H1 (cell line): ENCODE measurements at regions not wholly inside any gene's neighbourhood (a gene's known extent, or its start where the extent isn't known, plus 50 kb on each side); places are given as distances from the start of the nearest gene placed in this dataset.

Experiments
- CTCF ChIA-PET: fragments of 300-600 bp; sonication (Branson Sonifier 250); formaldehyde crosslinking; loops from one replicate; lab custom pipeline; 2021; ENCODE audit not compliant: partially characterized antibody; lab: Charles Lee
- POLR2A ChIA-PET: fragments of 300-600 bp; sonication (Branson Sonifier 250); formaldehyde crosslinking; loops from one replicate; lab custom pipeline; 2021; ENCODE audit warnings: inconsistent platforms; ENCODE audit not compliant: partially characterized antibody; lab: Charles Lee
- DNase-seq, 2 experiments: peaks; one replicate each; pipeline versions ENCODE4 v3.0.0 to v3.0.0-alpha.2; 2010 to 2022; ENCODE audit warnings: low spot score in 2 of 2, low read depth in 1 of 2, mixed read lengths in 1 of 2
- FAIRE-seq: peaks from 2 replicates; lab custom pipeline; 2011; peaks lifted over from hg19 to GRCh38; lab: Jason Lieb, UNC
- H2AFZ ChIP-seq: 2 replicates; pipeline ENCODE4 v1.8.1; 2012; ENCODE audit warnings: low read length, inconsistent platforms
- H2AK5ac ChIP-seq: 2 replicates; pipeline ENCODE4 v1.6.1; 2013; ENCODE audit warnings: low read depth, low read length
- H2BK120ac ChIP-seq: replicated peaks from 2 replicates; pipeline ENCODE3; 2013; ENCODE audit warnings: low read depth, low read length, inconsistent platforms
- H2BK12ac ChIP-seq: 2 replicates; pipeline ENCODE4 v1.6.1; 2013; ENCODE audit warnings: low read depth, low read length
- H2BK15ac ChIP-seq: 2 replicates; pipeline ENCODE4 v1.6.1; 2013; ENCODE audit warnings: low read length
- H2BK20ac ChIP-seq: 2 replicates; pipeline ENCODE4 v1.6.1; 2013; ENCODE audit warnings: low read length
- H2BK5ac ChIP-seq: 2 replicates; pipeline ENCODE4 v1.6.1; 2013; ENCODE audit warnings: low read depth, low read length
- H3K14ac ChIP-seq: 2 replicates; pipeline ENCODE4 v1.6.1; 2013; ENCODE audit warnings: inconsistent platforms; ENCODE audit not compliant: insufficient read length
- H3K18ac ChIP-seq: 2 replicates; pipeline ENCODE4 v1.6.1; 2013; ENCODE audit warnings: low read length; ENCODE audit errors: extremely low read depth
- H3K23ac ChIP-seq: 2 replicates; pipeline ENCODE4 v1.6.1; 2013; ENCODE audit warnings: inconsistent platforms; ENCODE audit not compliant: insufficient read length
- H3K23me2 ChIP-seq: 2 replicates; pipeline ENCODE4 v1.6.1; 2013; ENCODE audit warnings: low read depth, low read length
- H3K27ac ChIP-seq: 2 replicates; pipeline ENCODE4 v1.6.1; 2011; ENCODE audit warnings: low read depth, low read length, inconsistent platforms
- H3K27me3 ChIP-seq, 4 experiments: replicated peaks in 1 of 4; 1 replicate in 1 of 4; 2 replicates in 3 of 4; pipeline versions ENCODE4 v1.6.1 to v1.8.1; 2011 to 2013; ENCODE audit warnings: low read length in 3 of 4, mild to moderate bottlenecking in 3 of 4, inconsistent platforms in 2 of 4, mixed read lengths in 2 of 4, moderate library complexity in 1 of 4; ENCODE audit not compliant: control insufficient read depth in 3 of 4, insufficient read depth in 3 of 4; ENCODE audit errors: extremely low read depth in 1 of 4
- H3K36me3 ChIP-seq, 4 experiments: 2 replicates each; pipeline versions ENCODE4 v1.6.1 to v1.8.1; 2011 to 2013; ENCODE audit warnings: mild to moderate bottlenecking in 4 of 4, low read length in 3 of 4, moderate library complexity in 2 of 4, control low read depth in 1 of 4, inconsistent platforms in 1 of 4; ENCODE audit not compliant: insufficient read depth in 4 of 4, control insufficient read depth in 2 of 4
- H3K4ac ChIP-seq: replicated peaks from 2 replicates; pipeline ENCODE3; 2013; ENCODE audit warnings: low read length, low read depth, mixed read lengths, inconsistent platforms; ENCODE audit not compliant: insufficient read length
- H3K4me1 ChIP-seq, 4 experiments: replicated peaks in 1 of 4; 1 replicate in 1 of 4; 2 replicates in 3 of 4; pipeline versions ENCODE4 v1.6.1 to v1.8.1; 2011 to 2013; ENCODE audit warnings: low read length in 3 of 4, inconsistent platforms in 2 of 4, mixed read lengths in 1 of 4; ENCODE audit not compliant: insufficient read depth in 4 of 4, control insufficient read depth in 3 of 4
- H3K4me2 ChIP-seq, 2 experiments: 2 replicates each; pipeline versions ENCODE4 v1.6.1 to v1.8.1; 2011 to 2013; ENCODE audit warnings: low read depth in 2 of 2, low read length in 2 of 2, control low read depth in 1 of 2, inconsistent platforms in 1 of 2, mild to moderate bottlenecking in 1 of 2; ENCODE audit not compliant: insufficient read depth in 1 of 2
- H3K4me3 ChIP-seq, 4 experiments: fragments of 200-600, 300-600 bp in 1 of 4; sonication (generic), shearing (Covaris generic), sonication (Bioruptor Twin) in 1 of 4; 2 replicates each; pipeline versions ENCODE4 v1.5.1 to v1.8.1; 2011 to 2016; ENCODE audit warnings: low read length in 4 of 4, low read depth in 3 of 4, control low read depth in 2 of 4, inconsistent platforms in 2 of 4, mild to moderate bottlenecking in 2 of 4, mixed read lengths in 1 of 4, moderate library complexity in 1 of 4; ENCODE audit not compliant: insufficient read depth in 2 of 4; ENCODE audit errors: extremely low read depth in 1 of 4
- H3K56ac ChIP-seq: replicated peaks from 2 replicates; pipeline ENCODE3; 2013; ENCODE audit warnings: low read depth, mild to moderate bottlenecking, mixed read lengths, low read length, inconsistent platforms; ENCODE audit not compliant: insufficient read length
- H3K79me1 ChIP-seq: 2 replicates; pipeline ENCODE4 v1.6.1; 2013; ENCODE audit warnings: low read depth, low read length, control low read depth
- H3K79me2 ChIP-seq, 2 experiments: 2 replicates each; pipeline versions ENCODE4 v1.6.1 to v1.8.1; 2012 to 2013; ENCODE audit warnings: low read length in 2 of 2, mild to moderate bottlenecking in 2 of 2, inconsistent platforms in 1 of 2; ENCODE audit not compliant: insufficient read depth in 2 of 2, control insufficient read depth in 1 of 2
- H3K9ac ChIP-seq, 4 experiments: replicated peaks in 1 of 4; 1 replicate in 1 of 4; 2 replicates in 3 of 4; pipeline versions ENCODE4 v1.6.1 to v1.8.1; 2011 to 2013; ENCODE audit warnings: low read depth in 3 of 4, low read length in 3 of 4, control low read depth in 2 of 4, mild to moderate bottlenecking in 2 of 4, moderate library complexity in 2 of 4, inconsistent platforms in 1 of 4; ENCODE audit errors: extremely low read depth in 1 of 4
- H3K9me3 ChIP-seq, 2 experiments: 2 replicates each; pipeline versions ENCODE4 v1.6.1 to v1.8.1; 2012 to 2013; ENCODE audit warnings: mild to moderate bottlenecking in 2 of 2, moderate library complexity in 2 of 2, control low read depth in 1 of 2, inconsistent platforms in 1 of 2, low read depth in 1 of 2, low read length in 1 of 2, mixed read lengths in 1 of 2; ENCODE audit not compliant: insufficient read depth in 2 of 2
- H4K20me1 ChIP-seq, 2 experiments: replicated peaks in 1 of 2; 2 replicates each; pipeline versions ENCODE3 to v1.8.1; 2011 to 2013; ENCODE audit warnings: inconsistent platforms in 2 of 2, low read length in 2 of 2, mild to moderate bottlenecking in 1 of 2; ENCODE audit not compliant: insufficient read depth in 2 of 2, control insufficient read depth in 1 of 2
- H4K5ac ChIP-seq: 2 replicates; pipeline ENCODE4 v1.6.1; 2013; ENCODE audit warnings: low read length, low read depth, mixed read lengths, inconsistent platforms; ENCODE audit not compliant: insufficient read length
- H4K8ac ChIP-seq: 2 replicates; pipeline ENCODE4 v1.8.0; 2013; ENCODE audit warnings: mild to moderate bottlenecking, moderate library complexity, low read length, inconsistent platforms; ENCODE audit not compliant: insufficient read depth; ENCODE audit errors: extremely low read depth
- H4K91ac ChIP-seq: replicated peaks from 2 replicates; pipeline ENCODE3; 2013; ENCODE audit warnings: low read length, mixed read lengths, inconsistent platforms; ENCODE audit not compliant: insufficient read length
- BCL11A ChIP-seq, 2 experiments: IDR thresholded peaks; one replicate each; pipeline ENCODE4 v1.6.1; 2011; ENCODE audit warnings: low read depth in 2 of 2, low read length in 2 of 2, mild to moderate bottlenecking in 2 of 2
- HDAC6 ChIP-seq: IDR thresholded peaks from one replicate; pipeline ENCODE4 v1.7.1; 2012; ENCODE audit warnings: low read depth, mild to moderate bottlenecking, inconsistent platforms, low read length, moderate library complexity
- JUND ChIP-seq: IDR thresholded peaks from 2 replicates; pipeline ENCODE4 v1.6.1; 2011; ENCODE audit warnings: mild to moderate bottlenecking, improper control_type of control experiment, low read length
- RXRA ChIP-seq: IDR thresholded peaks from 2 replicates; pipeline ENCODE4 v1.6.1; 2011; ENCODE audit warnings: low read depth, mild to moderate bottlenecking, low read length, moderate library complexity; ENCODE audit not compliant: insufficient read depth
- SAP30 ChIP-seq: fragments of 300-600 bp; sonication (generic); IDR thresholded peaks from 2 replicates; pipeline ENCODE4 v1.7.1; 2012; ENCODE audit warnings: low read length, moderate library complexity, mild to moderate bottlenecking, inconsistent platforms; ENCODE audit not compliant: insufficient read depth, insufficient replicate concordance
- SIRT6 ChIP-seq: IDR thresholded peaks from one replicate; pipeline ENCODE4 v1.7.1; 2012; ENCODE audit warnings: low read length, inconsistent platforms
- SIX5 ChIP-seq: IDR thresholded peaks from 2 replicates; pipeline ENCODE4 v1.6.1; 2011; ENCODE audit warnings: mild to moderate bottlenecking, low read depth, low read length
- TAF7 ChIP-seq: optimal IDR thresholded peaks from 2 replicates; pipeline ENCODE3; 2011; ENCODE audit warnings: low read depth, mild to moderate bottlenecking, inconsistent platforms, low read length, moderate library complexity, borderline replicate concordance
- YY1 ChIP-seq: IDR thresholded peaks from 2 replicates; pipeline ENCODE4 v1.6.1; 2011; ENCODE audit warnings: low read depth, mild to moderate bottlenecking, low read length
- ZNF274 ChIP-seq: IDR thresholded peaks from 2 replicates; pipeline ENCODE4 v1.7.0; 2012; ENCODE audit warnings: low read length, borderline replicate concordance; ENCODE audit errors: extremely low read depth
- WGBS, 2 experiments: shearing (Covaris generic) in 1 of 2; methylation state at CpG; one replicate each; pipeline versions ENCODE4 v1.1.6 to v1.1.7; 2013 to 2015; ENCODE audit warnings: low lambda C conversion rate in 2 of 2, mixed read lengths in 2 of 2, inconsistent platforms in 1 of 2, low coverage in 1 of 2, missing lambda C conversion rate in 1 of 2; ENCODE audit not compliant: insufficient replicate concordance in 2 of 2, insufficient coverage in 1 of 2, insufficient read length in 1 of 2; ENCODE audit errors: extremely low coverage in 1 of 2, missing lambda C conversion rate in 1 of 2; 5-methylcytosine and 5-hydroxymethylcytosine counted together
- TF ChIP-seq, protein P1 (sequence below), 3 experiments: IDR thresholded peaks; 1 replicate in 2 of 3; 2 replicates in 1 of 3; pipeline versions ENCODE4 v1.5.1 to v1.6.1; 2011; ENCODE audit warnings: low read length in 3 of 3, mild to moderate bottlenecking in 3 of 3, inconsistent platforms in 2 of 3, low read depth in 1 of 3, moderate library complexity in 1 of 3; ENCODE audit not compliant: insufficient read depth in 1 of 3; ENCODE audit errors: control extremely low read depth in 1 of 3
- TF ChIP-seq, protein P2 (sequence below): IDR thresholded peaks from 2 replicates; pipeline ENCODE4 v1.6.1; 2012; ENCODE audit warnings: inconsistent platforms

DNA sequence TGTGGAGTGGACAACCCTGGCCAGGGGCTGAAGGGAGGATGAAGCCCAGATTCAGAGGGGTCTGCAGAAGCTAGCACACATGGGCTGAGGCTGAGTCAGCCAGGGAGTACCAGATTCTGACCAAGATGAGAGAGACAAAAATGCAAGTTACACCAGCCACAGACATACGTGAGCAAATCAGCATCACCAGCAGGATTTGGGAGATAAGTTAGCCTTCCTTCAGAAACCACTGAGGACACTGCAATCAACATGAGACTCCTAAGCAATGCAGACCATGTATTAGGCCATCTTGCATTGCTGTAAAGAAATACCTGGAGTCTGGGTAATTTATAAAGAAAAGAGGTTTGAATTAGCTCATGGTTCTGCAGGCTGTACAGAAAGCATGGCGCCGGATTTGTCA lies 57.0 kb upstream of the PAGE5 start:
- Histone ChIP-seq H2AK5ac (no peak overlapping the region), H4K20me1 (no peaks in the 10 kb centered on the region), H2AFZ (no peak overlapping the region), H2BK20ac (no peak overlapping the region), H3K18ac (no peak overlapping the region), H3K9me3 (no peaks in the 10 kb centered on the region), H4K8ac (no peak overlapping the region), H3K4me2 (no peak overlapping the region), H3K56ac (no peak overlapping the region), H3K27me3 (no peaks in the 10 kb centered on the region), H3K14ac (no peak overlapping the region), H3K27ac (no peak overlapping the region), H3K79me2 (no peaks in the 10 kb centered on the region), H2BK12ac (no peak overlapping the region), H2BK120ac (no peak overlapping the region), H3K9ac (no peak overlapping the region), H2BK5ac (no peak overlapping the region), H4K5ac (no peak overlapping the region), H3K4me1 (0 out of 7 replicates have a peak, but pooled peaks cover 0 to 2% (median 0%) of the 10 kb centered on the region in 4 experiments), H4K91ac (no peak overlapping the region), H3K23ac (no peak overlapping the region), H3K4ac (no peak overlapping the region), H2BK15ac (no peak overlapping the region), H3K23me2 (peaks cover 4% of the 10 kb centered on the region; the same call in 1 of the 2 replicates), H3K79me1 (no peaks in the 10 kb centered on the region), H3K4me3 (no peak overlapping the region), H3K36me3 (no peaks in the 10 kb centered on the region)
- no peak for FAIRE-seq
- CTCF ChIA-PET: no interaction called here
- POLR2A ChIA-PET: no interaction called here
- no peak for DNase-seq
- 94% methylated on average over 3 of the region's 3 CpGs; no CpG with 5 or more reads in 1 of the 2 experiments for WGBS, 2 experiments
- no peak for TF ChIP-seq SIX5
- TF ChIP-seq SIRT6: no peak
- TF ChIP-seq YY1: no peak
- TF ChIP-seq, protein P1, sequence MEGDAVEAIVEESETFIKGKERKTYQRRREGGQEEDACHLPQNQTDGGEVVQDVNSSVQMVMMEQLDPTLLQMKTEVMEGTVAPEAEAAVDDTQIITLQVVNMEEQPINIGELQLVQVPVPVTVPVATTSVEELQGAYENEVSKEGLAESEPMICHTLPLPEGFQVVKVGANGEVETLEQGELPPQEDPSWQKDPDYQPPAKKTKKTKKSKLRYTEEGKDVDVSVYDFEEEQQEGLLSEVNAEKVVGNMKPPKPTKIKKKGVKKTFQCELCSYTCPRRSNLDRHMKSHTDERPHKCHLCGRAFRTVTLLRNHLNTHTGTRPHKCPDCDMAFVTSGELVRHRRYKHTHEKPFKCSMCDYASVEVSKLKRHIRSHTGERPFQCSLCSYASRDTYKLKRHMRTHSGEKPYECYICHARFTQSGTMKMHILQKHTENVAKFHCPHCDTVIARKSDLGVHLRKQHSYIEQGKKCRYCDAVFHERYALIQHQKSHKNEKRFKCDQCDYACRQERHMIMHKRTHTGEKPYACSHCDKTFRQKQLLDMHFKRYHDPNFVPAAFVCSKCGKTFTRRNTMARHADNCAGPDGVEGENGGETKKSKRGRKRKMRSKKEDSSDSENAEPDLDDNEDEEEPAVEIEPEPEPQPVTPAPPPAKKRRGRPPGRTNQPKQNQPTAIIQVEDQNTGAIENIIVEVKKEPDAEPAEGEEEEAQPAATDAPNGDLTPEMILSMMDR (IDR thresholded peaks at IDR 0.05; ENCODE audit: control extremely low read depth in 1 of 3, insufficient read depth in 1 of 3, low read depth in 1 of 3, low read length in 3 of 3): no peak
- TF ChIP-seq JUND: no peak
- TF ChIP-seq HDAC6: no peak
- TF ChIP-seq TAF7: no peak
- no peak for TF ChIP-seq SAP30
- TF ChIP-seq ZNF274: no peak
- no peak for TF ChIP-seq BCL11A (IDR thresholded peaks at IDR 0.05; ENCODE audit: low read depth in 2 of 2, low read length in 2 of 2)
- TF ChIP-seq, protein P2, sequence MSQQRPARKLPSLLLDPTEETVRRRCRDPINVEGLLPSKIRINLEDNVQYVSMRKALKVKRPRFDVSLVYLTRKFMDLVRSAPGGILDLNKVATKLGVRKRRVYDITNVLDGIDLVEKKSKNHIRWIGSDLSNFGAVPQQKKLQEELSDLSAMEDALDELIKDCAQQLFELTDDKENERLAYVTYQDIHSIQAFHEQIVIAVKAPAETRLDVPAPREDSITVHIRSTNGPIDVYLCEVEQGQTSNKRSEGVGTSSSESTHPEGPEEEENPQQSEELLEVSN: no peak
- TF ChIP-seq RXRA: no peak
